ENCODE measurements at regions not wholly inside any gene's neighbourhood (a gene's known extent, or its start where the extent isn't known, plus 50 kb on each side); places are given as distances from the start of the nearest gene placed in this dataset.

DNA sequence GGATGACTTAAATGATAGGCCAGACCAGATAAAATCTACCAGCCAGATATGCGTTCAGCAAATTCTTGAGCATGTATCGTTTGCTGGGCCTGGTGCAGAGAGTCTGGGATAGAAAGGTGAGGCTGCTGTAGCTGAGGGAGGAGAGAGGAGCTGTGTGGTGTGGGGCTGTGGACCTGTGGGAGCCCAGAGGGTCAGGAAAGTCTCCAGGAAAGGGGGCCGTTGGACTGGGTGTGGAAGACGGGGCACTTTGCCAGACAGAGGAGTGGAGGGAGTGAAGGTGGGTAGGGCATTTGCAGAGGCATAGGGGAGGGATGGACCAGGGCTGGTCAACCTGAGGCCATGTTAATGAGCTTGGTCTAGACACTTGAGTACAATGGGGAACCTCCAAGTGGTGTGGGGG is 124.7 kb upstream of the UNC5B start:
- TF ChIP-seq, protein P1, sequence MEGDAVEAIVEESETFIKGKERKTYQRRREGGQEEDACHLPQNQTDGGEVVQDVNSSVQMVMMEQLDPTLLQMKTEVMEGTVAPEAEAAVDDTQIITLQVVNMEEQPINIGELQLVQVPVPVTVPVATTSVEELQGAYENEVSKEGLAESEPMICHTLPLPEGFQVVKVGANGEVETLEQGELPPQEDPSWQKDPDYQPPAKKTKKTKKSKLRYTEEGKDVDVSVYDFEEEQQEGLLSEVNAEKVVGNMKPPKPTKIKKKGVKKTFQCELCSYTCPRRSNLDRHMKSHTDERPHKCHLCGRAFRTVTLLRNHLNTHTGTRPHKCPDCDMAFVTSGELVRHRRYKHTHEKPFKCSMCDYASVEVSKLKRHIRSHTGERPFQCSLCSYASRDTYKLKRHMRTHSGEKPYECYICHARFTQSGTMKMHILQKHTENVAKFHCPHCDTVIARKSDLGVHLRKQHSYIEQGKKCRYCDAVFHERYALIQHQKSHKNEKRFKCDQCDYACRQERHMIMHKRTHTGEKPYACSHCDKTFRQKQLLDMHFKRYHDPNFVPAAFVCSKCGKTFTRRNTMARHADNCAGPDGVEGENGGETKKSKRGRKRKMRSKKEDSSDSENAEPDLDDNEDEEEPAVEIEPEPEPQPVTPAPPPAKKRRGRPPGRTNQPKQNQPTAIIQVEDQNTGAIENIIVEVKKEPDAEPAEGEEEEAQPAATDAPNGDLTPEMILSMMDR (IDR thresholded peaks at IDR 0.05) = no peak
- no peak for TF ChIP-seq POLR2AphosphoS5 (IDR thresholded peaks at IDR 0.05; ENCODE audit: low read depth, low read length)
- TF ChIP-seq, protein P2, sequence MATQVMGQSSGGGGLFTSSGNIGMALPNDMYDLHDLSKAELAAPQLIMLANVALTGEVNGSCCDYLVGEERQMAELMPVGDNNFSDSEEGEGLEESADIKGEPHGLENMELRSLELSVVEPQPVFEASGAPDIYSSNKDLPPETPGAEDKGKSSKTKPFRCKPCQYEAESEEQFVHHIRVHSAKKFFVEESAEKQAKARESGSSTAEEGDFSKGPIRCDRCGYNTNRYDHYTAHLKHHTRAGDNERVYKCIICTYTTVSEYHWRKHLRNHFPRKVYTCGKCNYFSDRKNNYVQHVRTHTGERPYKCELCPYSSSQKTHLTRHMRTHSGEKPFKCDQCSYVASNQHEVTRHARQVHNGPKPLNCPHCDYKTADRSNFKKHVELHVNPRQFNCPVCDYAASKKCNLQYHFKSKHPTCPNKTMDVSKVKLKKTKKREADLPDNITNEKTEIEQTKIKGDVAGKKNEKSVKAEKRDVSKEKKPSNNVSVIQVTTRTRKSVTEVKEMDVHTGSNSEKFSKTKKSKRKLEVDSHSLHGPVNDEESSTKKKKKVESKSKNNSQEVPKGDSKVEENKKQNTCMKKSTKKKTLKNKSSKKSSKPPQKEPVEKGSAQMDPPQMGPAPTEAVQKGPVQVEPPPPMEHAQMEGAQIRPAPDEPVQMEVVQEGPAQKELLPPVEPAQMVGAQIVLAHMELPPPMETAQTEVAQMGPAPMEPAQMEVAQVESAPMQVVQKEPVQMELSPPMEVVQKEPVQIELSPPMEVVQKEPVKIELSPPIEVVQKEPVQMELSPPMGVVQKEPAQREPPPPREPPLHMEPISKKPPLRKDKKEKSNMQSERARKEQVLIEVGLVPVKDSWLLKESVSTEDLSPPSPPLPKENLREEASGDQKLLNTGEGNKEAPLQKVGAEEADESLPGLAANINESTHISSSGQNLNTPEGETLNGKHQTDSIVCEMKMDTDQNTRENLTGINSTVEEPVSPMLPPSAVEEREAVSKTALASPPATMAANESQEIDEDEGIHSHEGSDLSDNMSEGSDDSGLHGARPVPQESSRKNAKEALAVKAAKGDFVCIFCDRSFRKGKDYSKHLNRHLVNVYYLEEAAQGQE (IDR thresholded peaks at IDR 0.05; ENCODE audit: insufficient read depth in 1 of 2, low read depth in 2 of 2, low read length in 1 of 2) = no peak
- TF ChIP-seq TCF7L2 (IDR thresholded peaks at IDR 0.05; ENCODE audit: low read depth, low read length) = no peak
- TF ChIP-seq SIN3A (IDR thresholded peaks at IDR 0.05; ENCODE audit: borderline replicate concordance, insufficient read depth, low read depth, low read length) = no peak

Measured in Panc1 (cell line).